ENCODE measurements at regions not wholly inside any gene's neighbourhood (a gene's known extent, or its start where the extent isn't known, plus 50 kb on each side); places are given as distances from the start of the nearest gene placed in this dataset.

DNA sequence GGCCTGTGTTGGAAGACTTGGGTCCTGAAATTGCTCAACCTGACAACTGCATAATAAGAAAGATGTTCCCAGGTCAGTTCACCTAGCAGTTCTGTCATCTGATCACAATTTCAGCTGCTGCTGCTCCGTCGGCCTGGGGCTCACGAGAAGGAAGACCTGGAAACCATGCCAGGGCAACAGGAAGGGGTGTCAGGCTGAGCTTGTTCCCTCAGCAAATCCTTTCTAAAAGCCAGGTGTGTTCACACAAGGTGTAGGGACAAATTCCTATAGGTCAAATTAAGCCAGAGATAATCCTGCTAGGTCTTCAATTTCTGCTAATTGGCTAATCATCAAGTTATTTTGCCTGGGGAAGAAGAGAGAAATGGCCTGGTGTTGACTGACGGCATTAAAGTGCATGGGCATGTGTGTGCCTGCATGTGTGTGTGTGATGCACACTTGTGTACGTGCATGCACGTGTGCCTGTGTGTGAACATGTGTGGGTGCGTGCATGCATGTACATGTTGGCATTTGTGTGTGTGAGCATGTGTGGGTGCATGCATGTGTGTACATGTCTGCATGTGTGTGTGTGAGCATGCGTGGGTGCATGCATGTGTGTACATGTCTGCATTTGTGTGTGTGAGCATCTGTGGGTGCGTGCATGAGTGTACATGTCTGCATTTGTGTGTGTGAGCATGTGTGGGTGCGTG is 178.6 kb downstream of the TMEM18 start:
- TF ChIP-seq, protein P1, sequence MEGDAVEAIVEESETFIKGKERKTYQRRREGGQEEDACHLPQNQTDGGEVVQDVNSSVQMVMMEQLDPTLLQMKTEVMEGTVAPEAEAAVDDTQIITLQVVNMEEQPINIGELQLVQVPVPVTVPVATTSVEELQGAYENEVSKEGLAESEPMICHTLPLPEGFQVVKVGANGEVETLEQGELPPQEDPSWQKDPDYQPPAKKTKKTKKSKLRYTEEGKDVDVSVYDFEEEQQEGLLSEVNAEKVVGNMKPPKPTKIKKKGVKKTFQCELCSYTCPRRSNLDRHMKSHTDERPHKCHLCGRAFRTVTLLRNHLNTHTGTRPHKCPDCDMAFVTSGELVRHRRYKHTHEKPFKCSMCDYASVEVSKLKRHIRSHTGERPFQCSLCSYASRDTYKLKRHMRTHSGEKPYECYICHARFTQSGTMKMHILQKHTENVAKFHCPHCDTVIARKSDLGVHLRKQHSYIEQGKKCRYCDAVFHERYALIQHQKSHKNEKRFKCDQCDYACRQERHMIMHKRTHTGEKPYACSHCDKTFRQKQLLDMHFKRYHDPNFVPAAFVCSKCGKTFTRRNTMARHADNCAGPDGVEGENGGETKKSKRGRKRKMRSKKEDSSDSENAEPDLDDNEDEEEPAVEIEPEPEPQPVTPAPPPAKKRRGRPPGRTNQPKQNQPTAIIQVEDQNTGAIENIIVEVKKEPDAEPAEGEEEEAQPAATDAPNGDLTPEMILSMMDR (IDR thresholded peaks at IDR 0.05; ENCODE audit: borderline replicate concordance, extremely low read depth, low read length, poor library complexity, severe bottlenecking) = no peak
- no peak for TF ChIP-seq EZH2 (IDR thresholded peaks at IDR 0.05; ENCODE audit: borderline replicate concordance, low read depth, low read length, severe bottlenecking)
- Histone ChIP-seq H3K27ac (ENCODE audit: low read length) (no peak overlapping the region), H3K4me2 (ENCODE audit: insufficient read depth, low read length) (no peak overlapping the region), H4K20me1 (ENCODE audit: insufficient read depth, low read length) (no peaks in the 10 kb centered on the region), H3K27me3 (ENCODE audit: insufficient read depth, low read length, poor library complexity) (no peaks in the 10 kb centered on the region), H3K9ac (ENCODE audit: low read depth, low read length) (no peak overlapping the region), H3K4me1 (ENCODE audit: insufficient read depth, low read length) (peaks cover 3% of the 10 kb centered on the region), H3K4me3 (ENCODE audit: low read depth in 1 of 2, low read length in 2 of 2) (no peak overlapping the region), H3K9me3 (ENCODE audit: insufficient read depth, low read length, severe bottlenecking) (no peaks in the 10 kb centered on the region), H3K79me2 (ENCODE audit: insufficient read depth, low read length) (no peaks in the 10 kb centered on the region), H3K36me3 (ENCODE audit: insufficient read depth, low read length) (no peaks in the 10 kb centered on the region), H2AFZ (ENCODE audit: low read depth, low read length) (no peak overlapping the region)
- DNase-seq (no peak), ATAC-seq (ENCODE audit: insufficient read depth, low read depth) (no peak)

DNA sequence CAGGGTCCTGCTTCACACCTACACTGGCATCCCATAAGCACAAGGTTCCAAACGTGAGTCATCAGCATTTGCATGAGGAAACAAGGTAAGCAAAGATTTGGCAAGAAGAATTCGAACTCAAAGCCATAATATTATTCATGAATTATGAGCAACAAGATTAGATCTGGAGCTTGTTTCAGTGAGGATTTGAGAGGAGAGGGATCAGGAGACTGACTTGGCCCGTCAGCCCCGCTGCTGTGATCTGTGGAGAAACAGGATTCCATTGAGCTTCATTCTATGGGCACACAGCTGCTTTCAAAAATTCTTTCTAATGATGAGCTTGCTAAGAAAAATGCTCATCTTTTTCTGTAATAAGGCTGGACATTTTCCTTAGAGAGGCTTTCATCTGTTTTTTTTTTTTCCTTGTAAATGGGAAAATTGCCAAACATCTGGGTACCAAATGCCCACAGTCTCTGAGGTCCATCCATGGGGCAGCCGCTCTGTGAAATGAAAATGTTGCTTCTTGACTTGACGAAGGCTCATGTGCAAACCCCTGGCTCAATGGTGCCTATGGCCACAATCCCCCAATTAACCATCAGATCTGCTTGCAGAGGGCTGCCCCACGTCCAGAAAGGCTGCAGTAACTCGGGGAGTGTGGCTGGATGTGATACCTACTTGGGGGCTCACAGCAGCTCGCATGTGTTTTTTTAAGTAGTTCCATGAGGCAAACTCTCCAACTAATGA is 179.3 kb downstream of the TMEM18 start:
- no peaks in the 10 kb centered on the region for H3K9me3 ChIP-seq (ENCODE audit: insufficient read depth, low read length, severe bottlenecking)
- H4K20me1 ChIP-seq (ENCODE audit: insufficient read depth, low read length) = no peaks in the 10 kb centered on the region
- no peak overlapping the region for H3K4me2 ChIP-seq (ENCODE audit: insufficient read depth, low read length)
- no peak overlapping the region for H3K27ac ChIP-seq (ENCODE audit: low read length)
- no peak overlapping the region for H3K9ac ChIP-seq (ENCODE audit: low read depth, low read length)
- H3K36me3 ChIP-seq (ENCODE audit: insufficient read depth, low read length) = no peaks in the 10 kb centered on the region
- H3K4me1 ChIP-seq (ENCODE audit: insufficient read depth, low read length) = peaks cover 3% of the 10 kb centered on the region
- H3K27me3 ChIP-seq (ENCODE audit: insufficient read depth, low read length, poor library complexity) = no peaks in the 10 kb centered on the region
- DNase-seq (no peak), ATAC-seq (ENCODE audit: insufficient read depth, low read depth) (no peak)
- no peak overlapping the region for H2AFZ ChIP-seq (ENCODE audit: low read depth, low read length)
- H3K4me3 ChIP-seq (ENCODE audit: low read depth in 1 of 2, low read length in 2 of 2) = no peak overlapping the region
- TF ChIP-seq EZH2 (IDR thresholded peaks at IDR 0.05; ENCODE audit: borderline replicate concordance, low read depth, low read length, severe bottlenecking) = no peak
- TF ChIP-seq, protein P1 (IDR thresholded peaks at IDR 0.05; ENCODE audit: borderline replicate concordance, extremely low read depth, low read length, poor library complexity, severe bottlenecking) = no peak
- H3K79me2 ChIP-seq (ENCODE audit: insufficient read depth, low read length) = no peaks in the 10 kb centered on the region

DNA sequence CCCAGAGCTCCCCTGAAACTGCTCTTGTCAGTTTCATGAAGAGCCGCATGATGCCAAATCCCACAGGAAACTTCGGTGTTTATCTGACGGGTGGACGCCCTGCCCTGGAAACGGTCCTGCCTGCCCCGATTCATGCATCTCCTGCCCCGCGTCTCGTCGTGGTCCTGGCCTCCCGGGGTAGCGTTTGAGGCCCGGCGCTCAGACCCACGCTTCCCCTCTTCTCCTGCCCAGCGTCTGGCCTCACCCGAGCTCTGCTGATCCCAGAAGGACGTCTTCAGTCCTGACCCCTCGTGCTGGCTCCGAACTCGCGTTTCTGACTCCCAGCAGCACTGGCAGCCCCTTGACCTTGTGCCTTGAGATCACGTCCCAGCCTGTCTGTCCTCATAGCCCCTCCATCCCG is 180.5 kb downstream of the TMEM18 start:
- Histone ChIP-seq H3K79me2 (ENCODE audit: insufficient read depth, low read length) (no peaks in the 10 kb centered on the region), H3K36me3 (ENCODE audit: insufficient read depth, low read length) (no peaks in the 10 kb centered on the region), H3K4me3 (ENCODE audit: low read depth in 1 of 2, low read length in 2 of 2) (no peak overlapping the region), H3K27me3 (ENCODE audit: insufficient read depth, low read length, poor library complexity) (peaks cover 6% of the 10 kb centered on the region), H3K4me1 (ENCODE audit: insufficient read depth, low read length) (peaks cover 3% of the 10 kb centered on the region), H3K27ac (ENCODE audit: low read length) (no peak overlapping the region), H2AFZ (ENCODE audit: low read depth, low read length) (no peak overlapping the region), H4K20me1 (ENCODE audit: insufficient read depth, low read length) (no peaks in the 10 kb centered on the region), H3K9ac (ENCODE audit: low read depth, low read length) (no peak overlapping the region), H3K4me2 (ENCODE audit: insufficient read depth, low read length) (no peak overlapping the region), H3K9me3 (ENCODE audit: insufficient read depth, low read length, severe bottlenecking) (no peaks in the 10 kb centered on the region)
- no peak for DNase-seq
- TF ChIP-seq, protein P1 (IDR thresholded peaks at IDR 0.05; ENCODE audit: borderline replicate concordance, extremely low read depth, low read length, poor library complexity, severe bottlenecking) = no peak
- no peak for TF ChIP-seq EZH2 (IDR thresholded peaks at IDR 0.05; ENCODE audit: borderline replicate concordance, low read depth, low read length, severe bottlenecking)
- no peak for ATAC-seq (ENCODE audit: insufficient read depth, low read depth)
